GM12873 (cell line): ENCODE measurements at regions not wholly inside any gene's neighbourhood (a gene's known extent, or its start where the extent isn't known, plus 50 kb on each side); places are given as distances from the start of the nearest gene placed in this dataset.

Experiments
- TF ChIP-seq, protein P1 (sequence below): IDR thresholded peaks from 2 replicates; pipeline ENCODE4 v1.5.1; 2012; ENCODE audit warnings: low read depth, mild to moderate bottlenecking, moderate library complexity, low read length, control low read depth; ENCODE audit not compliant: insufficient read depth; ENCODE audit errors: missing control alignments

DNA sequence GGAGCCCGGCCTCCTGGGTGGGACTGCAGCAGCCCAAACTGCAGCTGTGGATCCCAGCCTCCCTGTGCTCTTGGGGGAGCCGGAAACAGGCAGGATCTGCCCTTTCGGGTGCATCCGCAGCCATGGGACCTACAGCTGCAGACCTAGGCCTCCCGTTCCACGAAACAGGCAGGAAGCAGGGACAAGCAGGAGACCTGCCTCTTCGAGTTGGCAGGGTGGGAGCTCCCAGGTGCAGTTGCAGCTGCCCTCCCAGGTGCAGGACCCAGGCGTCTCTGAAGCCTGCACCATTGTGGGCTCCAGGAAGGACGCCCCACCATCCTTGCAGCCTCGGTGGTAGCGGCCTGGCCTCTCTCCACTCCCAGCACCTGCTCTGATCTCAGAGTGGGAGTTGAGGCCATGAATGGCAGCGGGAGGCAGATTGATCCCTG, 189.0 kb upstream of the KLHL1 start:
- TF ChIP-seq, protein P1, sequence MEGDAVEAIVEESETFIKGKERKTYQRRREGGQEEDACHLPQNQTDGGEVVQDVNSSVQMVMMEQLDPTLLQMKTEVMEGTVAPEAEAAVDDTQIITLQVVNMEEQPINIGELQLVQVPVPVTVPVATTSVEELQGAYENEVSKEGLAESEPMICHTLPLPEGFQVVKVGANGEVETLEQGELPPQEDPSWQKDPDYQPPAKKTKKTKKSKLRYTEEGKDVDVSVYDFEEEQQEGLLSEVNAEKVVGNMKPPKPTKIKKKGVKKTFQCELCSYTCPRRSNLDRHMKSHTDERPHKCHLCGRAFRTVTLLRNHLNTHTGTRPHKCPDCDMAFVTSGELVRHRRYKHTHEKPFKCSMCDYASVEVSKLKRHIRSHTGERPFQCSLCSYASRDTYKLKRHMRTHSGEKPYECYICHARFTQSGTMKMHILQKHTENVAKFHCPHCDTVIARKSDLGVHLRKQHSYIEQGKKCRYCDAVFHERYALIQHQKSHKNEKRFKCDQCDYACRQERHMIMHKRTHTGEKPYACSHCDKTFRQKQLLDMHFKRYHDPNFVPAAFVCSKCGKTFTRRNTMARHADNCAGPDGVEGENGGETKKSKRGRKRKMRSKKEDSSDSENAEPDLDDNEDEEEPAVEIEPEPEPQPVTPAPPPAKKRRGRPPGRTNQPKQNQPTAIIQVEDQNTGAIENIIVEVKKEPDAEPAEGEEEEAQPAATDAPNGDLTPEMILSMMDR: no peak

DNA sequence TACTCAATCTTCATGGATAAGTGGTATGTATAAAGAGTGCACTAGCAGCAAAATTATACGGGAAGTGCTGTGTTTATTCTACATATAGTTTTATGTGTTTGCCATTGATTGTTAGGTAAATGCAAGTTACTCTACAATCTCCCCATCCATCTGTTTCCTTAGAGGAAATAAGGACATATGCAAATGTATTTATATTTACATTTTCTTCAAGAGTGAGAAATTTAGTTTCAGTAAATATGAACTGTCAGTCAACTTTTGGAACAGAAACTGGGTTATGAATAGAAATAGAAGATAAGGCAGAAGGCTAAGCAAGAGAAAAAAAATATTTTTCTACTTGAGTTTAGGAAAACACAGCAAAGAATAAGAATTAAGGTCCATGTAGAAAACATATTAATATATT, 176.1 kb upstream of the KLHL1 start:
- TF ChIP-seq, protein P1: no peak

DNA sequence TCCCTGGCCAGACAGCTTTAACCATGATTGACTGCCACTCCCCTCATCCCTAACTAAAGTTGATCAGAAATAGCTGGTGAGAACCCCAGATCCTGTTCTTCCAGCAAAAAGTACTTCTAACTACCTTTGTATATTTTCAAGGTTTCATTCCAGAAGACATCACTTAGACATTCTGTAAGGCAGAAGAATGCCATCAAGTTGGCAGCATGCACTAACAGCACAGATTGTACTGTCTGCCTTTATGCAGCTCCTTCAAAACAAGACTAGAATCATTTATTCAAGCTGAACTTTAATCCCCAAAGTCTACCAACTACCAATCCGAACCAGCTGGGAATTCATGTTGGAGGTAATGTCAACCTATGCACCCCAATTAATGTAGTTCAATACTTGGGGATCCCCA, 167.6 kb upstream of the KLHL1 start:
- TF ChIP-seq, protein P1: no peak

DNA sequence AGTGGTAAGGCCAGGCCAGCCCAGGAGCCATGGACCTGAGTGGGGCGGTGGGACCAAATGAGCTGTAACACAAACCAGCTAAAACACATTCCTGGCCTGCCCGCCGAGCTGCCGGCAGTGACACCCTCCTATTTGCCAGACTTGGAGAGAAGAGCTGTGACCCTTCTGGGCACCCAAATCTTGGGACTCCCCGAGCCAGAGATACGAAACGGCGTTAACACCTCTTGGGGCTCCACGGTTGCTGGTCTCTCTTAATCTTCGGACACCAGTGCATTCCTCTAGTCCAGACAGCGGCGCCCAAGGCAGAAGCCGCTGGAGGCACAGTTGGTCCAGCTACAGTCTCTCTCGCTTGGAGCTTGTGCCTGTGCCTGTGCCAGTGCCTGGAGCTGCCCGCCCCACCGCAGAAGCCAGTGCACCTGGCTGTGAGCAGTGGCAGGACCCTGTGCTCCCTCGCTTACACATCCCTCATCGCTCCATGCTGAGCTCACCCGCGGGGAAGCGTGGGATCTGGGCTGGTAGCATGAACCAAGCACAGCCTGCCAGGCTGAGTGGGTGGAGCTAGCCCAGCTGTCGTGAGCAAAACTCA, 147.2 kb upstream of the KLHL1 start:
- TF ChIP-seq, protein P1: no peak

DNA sequence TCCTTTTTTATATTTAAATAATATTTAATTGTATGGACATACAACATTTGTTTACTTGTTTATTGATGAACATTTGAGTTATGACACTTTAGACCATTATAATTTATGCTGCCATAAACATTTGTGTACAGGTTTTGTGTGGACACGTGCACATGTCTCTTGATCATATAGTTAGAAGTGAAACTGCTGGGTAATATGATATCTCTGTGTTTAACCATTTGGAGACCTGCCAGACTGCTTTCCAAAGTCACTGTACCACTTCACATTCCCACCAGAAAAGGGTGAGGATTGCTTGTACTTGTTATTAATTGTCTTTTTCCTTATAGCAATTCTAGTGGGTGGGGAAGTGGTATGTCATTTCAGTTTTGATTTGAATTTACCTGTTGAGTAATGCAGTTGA, 145.6 kb upstream of the KLHL1 start:
- TF ChIP-seq, protein P1: no peak

DNA sequence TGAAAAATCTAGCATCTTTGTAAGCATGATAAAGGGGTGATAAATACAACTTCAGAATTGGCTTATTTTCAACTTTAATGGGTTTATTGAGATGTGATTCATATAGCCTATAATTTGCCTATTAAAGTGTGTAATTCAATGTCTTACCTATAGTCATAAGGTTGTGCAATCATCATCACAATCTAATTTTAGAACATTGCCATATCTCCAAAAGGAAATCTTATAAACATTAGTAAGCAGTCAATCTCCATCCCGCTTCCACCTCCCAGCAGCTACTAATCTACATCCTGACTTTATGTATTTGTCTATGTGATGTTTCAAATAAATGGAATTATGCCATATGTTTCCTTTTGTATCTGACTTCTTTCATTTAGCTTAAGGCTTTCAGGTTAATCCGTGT, 145.2 kb upstream of the KLHL1 start:
- TF ChIP-seq, protein P1: no peak

DNA sequence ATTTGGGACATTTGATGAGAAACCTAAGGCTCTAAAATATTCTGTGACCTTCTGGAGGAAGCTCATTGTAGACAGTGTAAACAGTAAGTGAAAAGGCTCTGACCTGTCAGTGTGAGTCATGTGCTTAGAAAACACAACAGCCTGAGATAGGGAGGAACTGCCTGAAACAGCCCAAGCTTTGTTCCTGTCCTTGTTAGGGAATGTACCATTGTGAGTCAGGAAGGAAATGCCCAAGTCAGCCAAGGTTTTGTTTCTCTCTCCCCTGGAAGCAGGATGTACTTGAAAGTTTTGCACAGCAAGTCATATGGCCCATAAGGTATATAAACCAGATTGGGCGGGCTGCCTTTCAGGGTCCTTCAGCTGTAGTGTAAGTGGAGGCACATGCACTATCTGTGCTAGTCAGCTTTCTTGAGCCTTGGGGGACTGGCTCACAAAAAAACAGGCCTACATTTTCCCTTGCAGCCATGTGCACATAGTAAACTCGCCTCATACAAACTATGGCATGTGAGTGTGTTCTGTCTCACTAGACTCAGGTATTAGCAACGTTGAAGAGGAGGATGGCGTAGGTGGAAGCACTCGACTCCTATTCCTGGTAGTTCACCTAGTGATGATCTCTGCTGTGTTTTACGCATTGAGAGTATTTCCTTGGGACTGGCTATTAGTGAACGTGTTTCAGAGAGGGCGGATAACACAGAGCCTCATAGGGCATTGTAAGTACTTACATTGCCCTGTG, 141.2 kb upstream of the KLHL1 start:
- TF ChIP-seq, protein P1: no peak
